ENCODE measurements at regions not wholly inside any gene's neighbourhood (a gene's known extent, or its start where the extent isn't known, plus 50 kb on each side); places are given as distances from the start of the nearest gene placed in this dataset.

- no peak for TF ChIP-seq CHD7 (IDR thresholded peaks at IDR 0.05; ENCODE audit: insufficient replicate concordance, low read length)
- no peak for TF ChIP-seq GTF2F1 (IDR thresholded peaks at IDR 0.05; ENCODE audit: borderline replicate concordance, low read depth, low read length)
Measured at GRCh38 chr3:157953565-157953964, 152.7 kb downstream of the SHOX2 start (continued).
